ENCODE measurements at regions not wholly inside any gene's neighbourhood (a gene's known extent, or its start where the extent isn't known, plus 50 kb on each side); places are given as distances from the start of the nearest gene placed in this dataset.

- DNase-seq: no peak
Measured at GRCh38 chr5:89981878-89982773, 427.4 kb downstream of the CETN3 start.

- DNase-seq: no peak
Measured at GRCh38 chr5:89981021-89981420, 428.5 kb downstream of the CETN3 start.

GRCh38 chr5:89973516-89973915 is 436.0 kb downstream of the CETN3 start:
- DNase-seq: no peak

GRCh38 chr5:89972901-89973300 is 436.7 kb downstream of the CETN3 start:
- DNase-seq: no peak

GRCh38 chr5:89968958-89969381 is 440.6 kb downstream of the CETN3 start:
- DNase-seq: no peak

GRCh38 chr5:89967771-89968444 is 441.6 kb downstream of the CETN3 start:
- no peak for DNase-seq

GRCh38 chr5:89956838-89957237 is 452.7 kb downstream of the CETN3 start:
- DNase-seq: no peak

GRCh38 chr5:89954916-89955315 is 454.6 kb downstream of the CETN3 start:
- DNase-seq: no peak

GRCh38 chr5:89951876-89952275 is 457.7 kb downstream of the CETN3 start:
- no peak for DNase-seq

- DNase-seq: no peak
Measured at GRCh38 chr5:89950234-89950633, 459.3 kb downstream of the CETN3 start.

GRCh38 chr5:89948977-89949376 is 460.6 kb downstream of the CETN3 start:
- DNase-seq: no peak

- no peak for DNase-seq
Measured at GRCh38 chr5:89946916-89947315, 462.6 kb downstream of the CETN3 start.

GRCh38 chr5:89946508-89946907 is 463.0 kb downstream of the CETN3 start:
- DNase-seq: no peak

GRCh38 chr5:89942171-89942570 is 467.4 kb downstream of the CETN3 start:
- DNase-seq: no peak

GRCh38 chr5:89936576-89936975 is 473.0 kb downstream of the CETN3 start:
- DNase-seq: no peak

GRCh38 chr5:89934069-89934468 is 475.5 kb downstream of the CETN3 start:
- DNase-seq: no peak

GRCh38 chr5:89932771-89933181 is 476.8 kb downstream of the CETN3 start:
- no peak for DNase-seq

- no peak for DNase-seq
Measured at GRCh38 chr5:89930591-89931392, 478.8 kb downstream of the CETN3 start.

- DNase-seq: no peak
Measured at GRCh38 chr5:89929834-89930233, 479.7 kb downstream of the CETN3 start.

- DNase-seq: no peak
Measured at GRCh38 chr5:89929173-89929572, 480.4 kb downstream of the CETN3 start.

GRCh38 chr5:89922161-89922560 is 487.4 kb downstream of the CETN3 start:
- no peak for DNase-seq

GRCh38 chr5:89917112-89917511 is 492.4 kb downstream of the CETN3 start:
- DNase-seq: no peak

- DNase-seq: no peak
Measured at GRCh38 chr5:89916131-89916530, 493.4 kb downstream of the CETN3 start.
